GM18951 (cell line): ENCODE measurements at regions not wholly inside any gene's neighbourhood (a gene's known extent, or its start where the extent isn't known, plus 50 kb on each side); places are given as distances from the start of the nearest gene placed in this dataset.

Experiments used
- POLR2A ChIP-seq: IDR thresholded peaks from 4 replicates; pipeline ENCODE4 v1.6.1; 2011; ENCODE audit warnings: mild to moderate bottlenecking; ENCODE audit not compliant: insufficient read length, insufficient read depth; ENCODE audit errors: extremely low read depth
- in situ Hi-C: fragments of 300-500 bp; cut with MboI; formaldehyde crosslinking; loops from one replicate; pipeline ENCODE4 v1.12.0; 2022; ENCODE audit warnings: low sequenced_read_pairs, mixed read lengths, inconsistent platforms; ENCODE audit not compliant: unreplicated experiment

DNA sequence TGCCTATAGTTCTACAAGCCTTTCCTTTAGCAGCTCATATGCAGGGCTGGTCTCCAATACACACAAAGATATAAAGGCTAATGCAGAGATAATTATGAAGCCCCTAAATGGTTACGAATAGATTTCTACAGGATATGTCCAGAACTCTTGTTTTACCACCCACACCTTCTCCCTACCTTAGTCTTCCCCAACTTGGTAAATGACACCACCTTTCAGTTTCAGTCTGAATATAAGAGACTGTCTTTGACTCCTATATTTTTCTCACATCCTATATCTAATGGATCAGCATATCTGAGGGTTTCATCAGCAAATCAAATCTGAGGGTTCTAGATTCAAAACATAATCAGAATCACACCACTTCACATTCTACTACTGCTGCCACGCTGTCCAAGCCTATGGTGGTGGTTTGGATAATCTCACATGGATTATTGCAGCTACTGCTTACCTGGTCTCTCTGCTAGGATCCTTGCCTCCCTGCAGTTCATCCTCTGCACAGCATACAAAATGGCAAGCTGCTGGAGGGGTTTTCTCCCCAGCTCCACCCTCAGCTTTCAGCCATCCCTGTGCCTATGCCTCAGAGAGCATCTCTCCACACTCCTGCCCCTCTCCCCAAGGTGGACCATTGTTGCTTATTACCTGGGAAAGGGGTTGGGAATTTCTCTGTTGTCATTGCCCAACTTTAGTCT, 178.0 kb upstream of the SPOPL start:
- no peak for TF ChIP-seq POLR2A
- in situ Hi-C loops: no loop called here

DNA sequence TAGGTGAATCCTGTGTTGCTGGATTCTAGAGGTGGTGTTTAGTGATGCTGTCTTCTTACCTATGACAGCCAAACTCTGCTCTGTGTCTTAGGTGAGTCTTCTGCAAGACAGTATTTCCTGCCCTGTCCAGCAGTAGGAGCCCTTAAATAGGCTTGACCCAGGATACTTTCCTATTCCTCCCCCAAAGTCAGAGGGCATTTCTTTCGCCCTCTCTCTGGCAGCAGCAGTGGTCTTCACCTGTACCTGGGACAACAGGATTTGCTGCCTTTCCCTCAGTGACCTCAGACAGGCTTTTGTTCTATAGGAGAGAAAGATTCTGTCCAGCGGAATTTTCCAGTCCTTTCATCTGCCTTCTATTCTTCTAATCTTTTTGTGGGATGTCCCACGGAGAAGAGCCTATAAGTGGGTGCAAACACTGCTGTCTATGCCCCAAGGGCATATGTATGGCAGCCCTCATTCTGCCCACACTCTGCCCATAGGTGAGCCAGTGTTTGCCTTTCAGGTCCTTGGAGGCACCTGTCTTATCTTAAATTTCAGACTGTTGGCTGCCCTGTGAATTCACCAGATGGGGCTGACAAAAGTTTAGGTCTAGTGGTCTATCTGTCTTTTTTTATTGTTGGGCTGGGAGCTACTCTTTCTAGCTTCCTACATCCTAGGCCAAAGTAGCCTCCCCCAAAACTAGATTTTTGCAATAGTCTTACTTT, 177.3 kb upstream of the SPOPL start:
- in situ Hi-C loops: no loop called here

DNA sequence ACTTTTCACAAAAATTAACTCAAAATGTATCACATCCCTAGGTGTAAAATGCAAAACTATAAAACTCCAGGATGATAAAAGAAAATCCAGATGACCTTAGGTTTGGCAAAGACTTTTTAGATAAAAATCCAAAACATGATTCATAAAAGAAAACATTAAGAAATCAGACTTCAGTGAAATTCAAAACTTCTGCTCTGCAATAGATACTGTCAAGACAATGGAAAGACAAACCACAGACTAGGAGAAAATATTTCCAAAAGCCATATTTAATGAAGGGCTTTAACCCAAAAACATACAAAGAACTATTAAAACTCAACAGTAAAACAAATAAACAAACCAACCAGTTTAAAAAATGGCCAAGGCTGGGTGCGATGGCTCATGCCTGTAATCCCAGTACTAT, 173.6 kb upstream of the SPOPL start:
- in situ Hi-C loops: no loop called here
- TF ChIP-seq POLR2A: no peak

More for the DNA sequence above, 177.3 kb upstream of the SPOPL start:
- no peak for TF ChIP-seq POLR2A

GRCh38 chr2:138329162-138329561, 172.4 kb upstream of the SPOPL start:
- in situ Hi-C loops: no loop called here
- no peak for TF ChIP-seq POLR2A

DNA sequence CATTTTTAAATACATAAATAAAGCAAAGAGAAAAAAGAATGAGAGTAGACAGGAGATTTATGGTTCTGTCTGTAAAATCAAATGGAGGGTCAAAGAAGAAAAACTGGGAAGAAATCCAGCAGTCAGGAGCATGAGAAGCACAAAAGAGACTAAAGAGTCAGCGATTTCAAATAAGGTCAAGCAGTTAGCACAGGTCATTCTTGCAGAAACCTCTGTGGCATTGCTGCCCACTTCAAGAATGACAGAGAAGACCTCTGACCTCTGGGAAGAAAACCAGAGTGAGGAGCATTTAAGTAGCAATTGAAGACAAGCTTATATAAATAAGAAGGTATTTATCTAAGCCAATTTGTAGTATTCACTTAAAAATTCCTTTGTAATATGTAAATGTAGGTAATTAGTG, 172.0 kb upstream of the SPOPL start:
- no peak for TF ChIP-seq POLR2A
- in situ Hi-C loops: no loop called here

- TF ChIP-seq POLR2A: no peak
- in situ Hi-C loops: no loop called here
These were observed 168.4 kb upstream of the SPOPL start for GRCh38 chr2:138333121-138333520.

GRCh38 chr2:138333677-138334076, 167.9 kb upstream of the SPOPL start:
- no peak for TF ChIP-seq POLR2A
- in situ Hi-C loops: no loop called here

- TF ChIP-seq POLR2A: no peak
- in situ Hi-C loops: no loop called here
These were observed 167.2 kb upstream of the SPOPL start for GRCh38 chr2:138334323-138334722.

DNA sequence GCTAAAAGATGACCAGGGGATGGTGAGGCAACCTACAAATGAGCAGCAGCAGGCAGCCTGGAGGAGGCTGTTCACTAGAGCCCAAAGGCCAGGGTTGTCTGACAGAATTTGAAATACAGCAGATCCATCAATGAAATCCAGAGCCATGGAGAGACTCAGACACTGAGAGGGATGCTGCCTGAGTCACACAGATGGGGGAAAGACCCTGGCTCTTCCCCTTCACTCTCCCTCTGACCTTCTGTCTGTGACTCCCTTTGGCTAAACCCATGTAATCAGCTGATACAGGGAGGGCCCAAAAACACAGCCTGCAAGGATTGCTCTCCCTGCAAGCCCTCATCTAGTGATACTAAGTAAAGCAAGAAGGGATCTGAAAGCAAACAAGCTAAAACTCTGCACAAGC, 166.5 kb upstream of the SPOPL start:
- TF ChIP-seq POLR2A: no peak
- in situ Hi-C loops: no loop called here

GRCh38 chr2:138336146-138336545, 165.4 kb upstream of the SPOPL start:
- in situ Hi-C loops: no loop called here
- no peak for TF ChIP-seq POLR2A

- TF ChIP-seq POLR2A: no peak
- in situ Hi-C loops: no loop called here
These were observed 146.3 kb upstream of the SPOPL start for GRCh38 chr2:138355244-138355643.

DNA sequence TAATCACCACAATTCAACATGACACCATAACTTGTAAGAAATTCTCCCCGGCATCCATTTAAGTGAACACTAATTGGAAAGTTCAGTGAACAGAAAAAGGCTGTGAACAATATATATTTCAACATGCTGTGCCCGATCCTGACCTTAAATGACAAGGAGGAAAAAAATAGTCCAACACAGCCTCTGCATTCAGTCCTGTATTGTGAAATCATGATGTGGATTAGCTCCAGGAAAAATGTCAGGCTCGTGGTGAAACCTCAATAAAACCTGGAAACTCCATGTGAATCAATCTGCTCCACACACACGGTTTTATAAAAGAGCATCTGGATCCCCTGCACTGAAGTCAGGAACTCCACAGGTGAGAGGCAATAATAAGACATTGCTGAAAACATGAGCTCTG, 145.4 kb upstream of the SPOPL start:
- no peak for TF ChIP-seq POLR2A
- in situ Hi-C loops: no loop called here

GRCh38 chr2:138359532-138359931, 142.0 kb upstream of the SPOPL start:
- TF ChIP-seq POLR2A: no peak
- in situ Hi-C loops: no loop called here

- in situ Hi-C loops: no loop called here
- TF ChIP-seq POLR2A: no peak
These were observed 136.9 kb upstream of the SPOPL start for GRCh38 chr2:138364554-138365162.

GRCh38 chr2:138365581-138365980, 136.0 kb upstream of the SPOPL start:
- in situ Hi-C loops: no loop called here
- no peak for TF ChIP-seq POLR2A
